GM12878 (cell line): ENCODE measurements at regions not wholly inside any gene's neighbourhood (a gene's known extent, or its start where the extent isn't known, plus 50 kb on each side); places are given as distances from the start of the nearest gene placed in this dataset.

Source experiments
- ATAC-seq: fragments of 200-7000 bp; cut with Tn5 transposase; 3 replicates; pipeline ENCODE4 v1.9.1; 2020; ENCODE audit warnings: mild to moderate bottlenecking, moderate library complexity
- BruUV-seq: library from RNA; stranded (reverse); fragments of 400-500 nt; replicated peaks from 2 replicates; lab custom pipeline; 2021; lab: Mats Ljungman, UMichigan
- CTCF ChIA-PET: fragments of 300-600 bp; sonication (Branson Sonifier 250); formaldehyde crosslinking; extraction: SDS; loops from one replicate; lab custom pipeline; 2021; ENCODE audit warnings: inconsistent platforms; lab: Yijun Ruan, JAX
- POLR2A ChIA-PET: fragments of 350-600 bp; formaldehyde crosslinking; extraction: SDS; loops from one replicate; lab custom pipeline; 2021; ENCODE audit warnings: inconsistent platforms; lab: Charles Lee
- RAD21 ChIA-PET: fragments of 300-600 bp; sonication (Branson Sonifier 250); formaldehyde crosslinking; loops from one replicate; lab custom pipeline; 2023; ENCODE audit warnings: antibody characterized with exemption; ENCODE audit not compliant: unreplicated experiment; lab: Charles Lee
- SMC1A ChIA-PET: fragments of 300-600 bp; sonication (Branson Sonifier 250); formaldehyde crosslinking; loops from one replicate; lab custom pipeline; 2023; ENCODE audit not compliant: unreplicated experiment, uncharacterized antibody; lab: Charles Lee
- DNase-seq: peaks from one replicate; pipeline ENCODE4 v3.0.0-alpha.2; 2011; ENCODE audit warnings: low read depth, low spot score
- FAIRE-seq: peaks from 3 replicates; lab custom pipeline; 2011; peaks lifted over from hg19 to GRCh38; lab: Jason Lieb, UNC
- H2AFZ ChIP-seq: 2 replicates; pipeline ENCODE4 v1.6.0; 2011; ENCODE audit warnings: low read depth, low read length, control low read depth; ENCODE audit not compliant: control insufficient read depth
- H3K27ac ChIP-seq: 2 replicates; pipeline ENCODE4 v1.5.1; 2011; ENCODE audit warnings: control low read depth; ENCODE audit not compliant: control insufficient read depth, insufficient read depth
- H3K27me3 ChIP-seq, 2 experiments: replicated peaks in 1 of 2; 2 replicates each; pipeline versions ENCODE4 v1.6.0 to v1.6.1; 2011; ENCODE audit warnings: low read length in 1 of 2; ENCODE audit not compliant: control insufficient read depth in 2 of 2, insufficient read depth in 2 of 2
- H3K36me3 ChIP-seq, 2 experiments: 2 replicates each; pipeline ENCODE4 v1.5.1; 2011; ENCODE audit warnings: low read length in 1 of 2; ENCODE audit not compliant: control insufficient read depth in 2 of 2, insufficient read depth in 2 of 2
- H3K4me1 ChIP-seq: 2 replicates; pipeline ENCODE4 v1.6.1; 2011; ENCODE audit warnings: mild to moderate bottlenecking, low read length, moderate library complexity, mixed read lengths; ENCODE audit not compliant: control insufficient read depth, insufficient read depth
- H3K4me2 ChIP-seq: 2 replicates; pipeline ENCODE4 v1.6.0; 2011; ENCODE audit warnings: control low read depth; ENCODE audit not compliant: control insufficient read depth, insufficient read depth
- H3K4me3 ChIP-seq: fragments of 200-600 bp; sonication (generic); 2 replicates; pipeline ENCODE4 v1.5.1; 2016
- H3K79me2 ChIP-seq: 2 replicates; pipeline ENCODE4 v1.6.0; 2011; ENCODE audit warnings: low read length; ENCODE audit not compliant: control insufficient read depth, insufficient read depth
- H3K9ac ChIP-seq: 2 replicates; pipeline ENCODE4 v1.8.0; 2011; ENCODE audit warnings: low read length, control low read depth, mixed read lengths; ENCODE audit not compliant: control insufficient read depth, insufficient read depth
- H3K9me3 ChIP-seq: replicated peaks from 3 replicates; pipeline ENCODE4 v1.5.1; 2011; ENCODE audit warnings: mild to moderate bottlenecking, low read length; ENCODE audit not compliant: control insufficient read depth, insufficient read depth
- H4K20me1 ChIP-seq: 2 replicates; pipeline ENCODE4 v1.6.0; 2011; ENCODE audit not compliant: control insufficient read depth, insufficient read depth
- BCL11A ChIP-seq: IDR thresholded peaks from 2 replicates; pipeline ENCODE4 v1.6.1; 2011; ENCODE audit warnings: low read depth, low read length
- BHLHE40 ChIP-seq, 2 experiments: fragments of 450-650 bp in 1 of 2; IDR thresholded peaks; 2 replicates each; pipeline ENCODE4 v1.6.1; 2011 to 2017; ENCODE audit warnings: low read depth in 2 of 2, borderline replicate concordance in 1 of 2, improper control_type of control experiment in 1 of 2, low read length in 1 of 2, mild to moderate bottlenecking in 1 of 2
- BRCA1 ChIP-seq: IDR thresholded peaks from 2 replicates; pipeline ENCODE4 v1.6.1; 2011; ENCODE audit warnings: low read depth, low read length, improper control_type of control experiment
- CBFB ChIP-seq: IDR thresholded peaks from 2 replicates; pipeline ENCODE4 v1.6.1; 2016; ENCODE audit warnings: antibody characterized with exemption, low read depth
- IKZF1 ChIP-seq: fragments of 450-650 bp; conservative IDR thresholded peaks from 2 replicates; pipeline ENCODE4 v1.6.1; 2017; ENCODE audit warnings: antibody characterized with exemption, mild to moderate bottlenecking
- JUND ChIP-seq: IDR thresholded peaks from 2 replicates; pipeline ENCODE4 v1.6.1; 2012; ENCODE audit warnings: low read depth, mild to moderate bottlenecking, low read length, improper control_type of control experiment, moderate library complexity
- KDM1A ChIP-seq: fragments of 200-600 bp; sonication (generic); IDR thresholded peaks from 2 replicates; pipeline ENCODE4 v1.6.1; 2016; ENCODE audit warnings: borderline replicate concordance
- NFYA ChIP-seq: IDR thresholded peaks from 2 replicates; pipeline ENCODE4 v1.6.1; 2011; ENCODE audit warnings: low read depth, mild to moderate bottlenecking, low read length, improper control_type of control experiment, borderline replicate concordance
- SMARCA5 ChIP-seq: fragments of 450-650 bp; IDR thresholded peaks from 2 replicates; pipeline ENCODE4 v1.6.1; 2017; ENCODE audit warnings: mild to moderate bottlenecking
- SREBF2 ChIP-seq: IDR thresholded peaks from 2 replicates; pipeline ENCODE4 v1.6.1; 2012; ENCODE audit warnings: mild to moderate bottlenecking, low read length
- STAT3 ChIP-seq: IDR thresholded peaks from 2 replicates; pipeline ENCODE4 v1.6.1; 2011; ENCODE audit warnings: low read depth, low read length, improper control_type of control experiment
- TCF12 ChIP-seq: IDR thresholded peaks from 2 replicates; pipeline ENCODE4 v1.6.1; 2011; ENCODE audit warnings: low read depth, mild to moderate bottlenecking, low read length
- WRNIP1 ChIP-seq: IDR thresholded peaks from 2 replicates; pipeline ENCODE4 v1.6.1; 2011; ENCODE audit warnings: low read depth, low read length, improper control_type of control experiment, borderline replicate concordance
- WGBS: methylation state at CpG from one replicate; pipeline ENCODE4 v1.1.6; 2016; ENCODE audit warnings: low lambda C conversion rate; ENCODE audit not compliant: insufficient replicate concordance, insufficient coverage; ENCODE audit errors: missing lambda C conversion rate; 5-methylcytosine and 5-hydroxymethylcytosine counted together
- in situ Hi-C: fragments of 300-500 bp; cut with MboI; formaldehyde crosslinking; loops from 9 replicates; pipeline ENCODE4 v1.14.3; 2018; ENCODE audit warnings: mixed read lengths
- intact Hi-C: fragments of 100-400 bp; cut with micrococcal nuclease; formaldehyde crosslinking; loops from one replicate; pipeline ENCODE4 v1.14.2; 2022; ENCODE audit not compliant: unreplicated experiment
- TF ChIP-seq, protein P1 (sequence below): fragments of 450-650 bp; IDR thresholded peaks from 2 replicates; pipeline ENCODE4 v1.6.1; 2016; ENCODE audit warnings: mild to moderate bottlenecking, moderate library complexity, borderline replicate concordance
- TF ChIP-seq, protein P2 (sequence below): fragments of 450-650 bp; IDR thresholded peaks from 2 replicates; pipeline ENCODE4 v1.6.1; 2017; ENCODE audit warnings: low read depth, mild to moderate bottlenecking, moderate library complexity
- TF ChIP-seq, protein P3 (sequence below): IDR thresholded peaks from 2 replicates; pipeline ENCODE4 v1.6.1; 2012; ENCODE audit warnings: low read depth, low read length, improper control_type of control experiment

DNA sequence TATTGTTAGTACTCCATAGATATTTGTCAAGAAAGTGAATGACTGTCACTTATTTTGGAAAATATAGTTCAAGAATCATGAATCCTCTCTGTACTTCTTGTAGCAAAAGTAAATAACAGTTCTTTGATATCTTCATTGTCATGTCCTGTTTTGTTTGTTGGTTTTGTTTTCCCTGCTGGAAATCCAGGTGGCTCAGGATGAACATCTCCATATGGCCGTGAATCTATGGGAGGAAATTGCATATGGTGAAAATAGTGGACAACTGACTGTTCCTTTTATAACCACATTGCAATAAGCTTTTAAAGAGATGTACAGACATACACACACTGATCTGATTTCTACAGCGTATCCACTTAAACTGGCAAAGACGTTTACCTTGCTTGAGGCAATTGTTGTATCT is 637.0 kb upstream of the RBFOX1 start:
- no peaks in the 10 kb centered on the region for H3K27me3 ChIP-seq
- SMC1A ChIA-PET: no interaction called here
- no peaks in the 10 kb centered on the region for H3K79me2 ChIP-seq
- no peak for TF ChIP-seq BHLHE40 (IDR thresholded peaks at IDR 0.05; ENCODE audit: borderline replicate concordance in 1 of 2, low read depth in 2 of 2, low read length in 1 of 2)
- no peak for TF ChIP-seq SMARCA5
- no peak for TF ChIP-seq STAT3
- no peak for TF ChIP-seq WRNIP1
- TF ChIP-seq BCL11A: no peak
- TF ChIP-seq SREBF2: no peak
- TF ChIP-seq CBFB: no peak
- TF ChIP-seq NFYA: no peak
- TF ChIP-seq KDM1A: no peak
- no peak for TF ChIP-seq JUND
- TF ChIP-seq, protein P1, sequence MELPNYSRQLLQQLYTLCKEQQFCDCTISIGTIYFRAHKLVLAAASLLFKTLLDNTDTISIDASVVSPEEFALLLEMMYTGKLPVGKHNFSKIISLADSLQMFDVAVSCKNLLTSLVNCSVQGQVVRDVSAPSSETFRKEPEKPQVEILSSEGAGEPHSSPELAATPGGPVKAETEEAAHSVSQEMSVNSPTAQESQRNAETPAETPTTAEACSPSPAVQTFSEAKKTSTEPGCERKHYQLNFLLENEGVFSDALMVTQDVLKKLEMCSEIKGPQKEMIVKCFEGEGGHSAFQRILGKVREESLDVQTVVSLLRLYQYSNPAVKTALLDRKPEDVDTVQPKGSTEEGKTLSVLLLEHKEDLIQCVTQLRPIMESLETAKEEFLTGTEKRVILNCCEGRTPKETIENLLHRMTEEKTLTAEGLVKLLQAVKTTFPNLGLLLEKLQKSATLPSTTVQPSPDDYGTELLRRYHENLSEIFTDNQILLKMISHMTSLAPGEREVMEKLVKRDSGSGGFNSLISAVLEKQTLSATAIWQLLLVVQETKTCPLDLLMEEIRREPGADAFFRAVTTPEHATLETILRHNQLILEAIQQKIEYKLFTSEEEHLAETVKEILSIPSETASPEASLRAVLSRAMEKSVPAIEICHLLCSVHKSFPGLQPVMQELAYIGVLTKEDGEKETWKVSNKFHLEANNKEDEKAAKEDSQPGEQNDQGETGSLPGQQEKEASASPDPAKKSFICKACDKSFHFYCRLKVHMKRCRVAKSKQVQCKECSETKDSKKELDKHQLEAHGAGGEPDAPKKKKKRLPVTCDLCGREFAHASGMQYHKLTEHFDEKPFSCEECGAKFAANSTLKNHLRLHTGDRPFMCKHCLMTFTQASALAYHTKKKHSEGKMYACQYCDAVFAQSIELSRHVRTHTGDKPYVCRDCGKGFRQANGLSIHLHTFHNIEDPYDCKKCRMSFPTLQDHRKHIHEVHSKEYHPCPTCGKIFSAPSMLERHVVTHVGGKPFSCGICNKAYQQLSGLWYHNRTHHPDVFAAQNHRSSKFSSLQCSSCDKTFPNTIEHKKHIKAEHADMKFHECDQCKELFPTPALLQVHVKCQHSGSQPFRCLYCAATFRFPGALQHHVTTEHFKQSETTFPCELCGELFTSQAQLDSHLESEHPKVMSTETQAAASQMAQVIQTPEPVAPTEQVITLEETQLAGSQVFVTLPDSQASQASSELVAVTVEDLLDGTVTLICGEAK: no peak
- TF ChIP-seq BRCA1: no peak
- TF ChIP-seq IKZF1: no peak
- TF ChIP-seq, protein P2, sequence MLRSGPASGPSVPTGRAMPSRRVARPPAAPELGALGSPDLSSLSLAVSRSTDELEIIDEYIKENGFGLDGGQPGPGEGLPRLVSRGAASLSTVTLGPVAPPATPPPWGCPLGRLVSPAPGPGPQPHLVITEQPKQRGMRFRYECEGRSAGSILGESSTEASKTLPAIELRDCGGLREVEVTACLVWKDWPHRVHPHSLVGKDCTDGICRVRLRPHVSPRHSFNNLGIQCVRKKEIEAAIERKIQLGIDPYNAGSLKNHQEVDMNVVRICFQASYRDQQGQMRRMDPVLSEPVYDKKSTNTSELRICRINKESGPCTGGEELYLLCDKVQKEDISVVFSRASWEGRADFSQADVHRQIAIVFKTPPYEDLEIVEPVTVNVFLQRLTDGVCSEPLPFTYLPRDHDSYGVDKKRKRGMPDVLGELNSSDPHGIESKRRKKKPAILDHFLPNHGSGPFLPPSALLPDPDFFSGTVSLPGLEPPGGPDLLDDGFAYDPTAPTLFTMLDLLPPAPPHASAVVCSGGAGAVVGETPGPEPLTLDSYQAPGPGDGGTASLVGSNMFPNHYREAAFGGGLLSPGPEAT: no peak
- no peak for TF ChIP-seq TCF12
- TF ChIP-seq, protein P3, sequence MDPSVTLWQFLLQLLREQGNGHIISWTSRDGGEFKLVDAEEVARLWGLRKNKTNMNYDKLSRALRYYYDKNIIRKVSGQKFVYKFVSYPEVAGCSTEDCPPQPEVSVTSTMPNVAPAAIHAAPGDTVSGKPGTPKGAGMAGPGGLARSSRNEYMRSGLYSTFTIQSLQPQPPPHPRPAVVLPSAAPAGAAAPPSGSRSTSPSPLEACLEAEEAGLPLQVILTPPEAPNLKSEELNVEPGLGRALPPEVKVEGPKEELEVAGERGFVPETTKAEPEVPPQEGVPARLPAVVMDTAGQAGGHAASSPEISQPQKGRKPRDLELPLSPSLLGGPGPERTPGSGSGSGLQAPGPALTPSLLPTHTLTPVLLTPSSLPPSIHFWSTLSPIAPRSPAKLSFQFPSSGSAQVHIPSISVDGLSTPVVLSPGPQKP: no peak
- TF ChIP-seq, all 136 proteins: peak for 0
- WGBS: 13% methylated on average over 3 of the region's 3 CpGs
- Histone ChIP-seq H3K4me2 (no peak overlapping the region), H3K9me3 (no peaks in the 10 kb centered on the region), H3K4me1 (no peaks in the 10 kb centered on the region), H3K4me3 (no peak overlapping the region), H2AFZ (no peak overlapping the region), H3K27ac (no peak overlapping the region), H3K36me3 (no peaks in the 10 kb centered on the region), H3K9ac (no peak overlapping the region), H4K20me1 (no peaks in the 10 kb centered on the region)
- ChIA-PET RAD21 (no interaction called here), POLR2A (no interaction called here), CTCF (no interaction called here)
- DNase-seq: no peak
- intact Hi-C loops (no loop called here), in situ Hi-C loops (no loop called here)
- FAIRE-seq: no peak
- no peak for ATAC-seq
- BruUV-seq: no TSS peak
